Breast epithelium (tissue), 4 donors: ENCODE measurements at regions not wholly inside any gene's neighbourhood (a gene's known extent, or its start where the extent isn't known, plus 50 kb on each side); places are given as distances from the start of the nearest gene placed in this dataset.
"Not testable (repeated sequence)": the region's sequence is repeated elsewhere in the genome, so short reads cannot be mapped to it uniquely, and the experiment has no call there.

ENCODE experiments used
- DNase-seq, 2 donors: peaks; one replicate each; pipeline ENCODE4 v3.0.0-alpha.2; 2019; ENCODE audit warnings: low spot score in 2 of 2
- H3K27ac ChIP-seq, 2 donors: fragments of 200-600 bp; sonication (generic) in 1 of 2; one replicate each; pipeline ENCODE4 v1.5.1; 2016 to 2019; ENCODE audit warnings: mild to moderate bottlenecking in 1 of 2
- H3K27me3 ChIP-seq, 2 donors: fragments of 200-600 bp; sonication (generic) in 1 of 2; one replicate each; pipeline versions ENCODE4 v1.5.1 to v1.6.0; 2017 to 2019; ENCODE audit warnings: control low read depth in 1 of 2, mild to moderate bottlenecking in 1 of 2
- H3K36me3 ChIP-seq: fragments of 200-600 bp; one replicate; pipeline ENCODE4 v1.5.1; 2019
- H3K4me1 ChIP-seq, 2 donors: fragments of 200-600 bp; sonication (generic); one replicate each; pipeline ENCODE4 v1.5.1; 2016 to 2019; ENCODE audit warnings: control low read depth in 1 of 2
- H3K4me3 ChIP-seq, 3 donors: fragments of 200-600 bp; sonication (generic); 1 replicate in 2 of 3; 2 replicates in 1 of 3; pipeline ENCODE4 v1.5.1; 2016 to 2019; ENCODE audit warnings: mild to moderate bottlenecking in 3 of 3, moderate library complexity in 2 of 3
- H3K9me3 ChIP-seq, 2 donors: fragments of 200-600 bp; sonication (generic) in 1 of 2; one replicate each; pipeline ENCODE4 v1.5.1; 2016 to 2019; ENCODE audit warnings: control low read depth in 1 of 2
- CTCF ChIP-seq, 3 donors: fragments of 450-650 bp; IDR thresholded peaks; one replicate each; pipeline ENCODE4 v1.5.1; 2016 to 2017; ENCODE audit warnings: antibody characterized with exemption in 3 of 3, mild to moderate bottlenecking in 3 of 3, moderate library complexity in 3 of 3
- POLR2A ChIP-seq: fragments of 450-650 bp; IDR thresholded peaks from one replicate; pipeline ENCODE4 v1.6.1; 2016; ENCODE audit warnings: antibody characterized with exemption, mild to moderate bottlenecking, moderate library complexity
- POLR2AphosphoS5 ChIP-seq, 3 donors: sonication (generic); formaldehyde crosslinking; IDR thresholded peaks; one replicate each; pipeline ENCODE4 v1.6.1; 2017; ENCODE audit warnings: antibody characterized with exemption in 3 of 3
- intact Hi-C: fragments of 100-400 bp; cut with DNase I; formaldehyde crosslinking; loops from one replicate; pipeline ENCODE4 v1.15.1; 2023; ENCODE audit warnings: low total_unique reads

GRCh38 chr7:114345494-114345893 is 69.1 kb upstream of the FOXP2 start:
- TF ChIP-seq POLR2AphosphoS5 (IDR thresholded peaks at IDR 0.05) (no peak), CTCF (IDR thresholded peaks at IDR 0.05) (no peak), POLR2A (no peak)
- H3K4me3 ChIP-seq: no peak overlapping the region
- H3K4me1 ChIP-seq: no peaks in the 10 kb centered on the region
- DNase-seq: no peak
- H3K27me3 ChIP-seq: no peaks in the 10 kb centered on the region
- intact Hi-C loops: no loop called here
- H3K27ac ChIP-seq: no peak overlapping the region
- H3K36me3 ChIP-seq: no peaks in the 10 kb centered on the region
- no peaks in the 10 kb centered on the region for H3K9me3 ChIP-seq

- Histone ChIP-seq H3K27ac (no peak overlapping the region), H3K27me3 (no peaks in the 10 kb centered on the region), H3K36me3 (no peaks in the 10 kb centered on the region), H3K4me3 (no peak overlapping the region), H3K9me3 (no peaks in the 10 kb centered on the region), H3K4me1 (no peaks in the 10 kb centered on the region)
- intact Hi-C loops: no loop called here
- no peak for DNase-seq
- no peak for TF ChIP-seq CTCF (IDR thresholded peaks at IDR 0.05)
- TF ChIP-seq POLR2AphosphoS5 (IDR thresholded peaks at IDR 0.05): no peak
- no peak for TF ChIP-seq POLR2A
These were observed 70.5 kb upstream of the FOXP2 start for GRCh38 chr7:114343949-114344708.

- TF ChIP-seq POLR2A: no peak
- no peak for TF ChIP-seq CTCF (IDR thresholded peaks at IDR 0.05)
- TF ChIP-seq POLR2AphosphoS5 (IDR thresholded peaks at IDR 0.05): no peak
- no peaks in the 10 kb centered on the region for H3K4me1 ChIP-seq
- H3K27ac ChIP-seq: no peak overlapping the region
- no peak for DNase-seq
- intact Hi-C loops: no loop called here
- no peaks in the 10 kb centered on the region for H3K36me3 ChIP-seq
- H3K9me3 ChIP-seq: no peaks in the 10 kb centered on the region
- no peak overlapping the region for H3K4me3 ChIP-seq
- H3K27me3 ChIP-seq: no peaks in the 10 kb centered on the region
These were observed 72.0 kb upstream of the FOXP2 start for GRCh38 chr7:114342431-114343179.

- H3K4me1 ChIP-seq: no peaks in the 10 kb centered on the region
- no peak overlapping the region for H3K27ac ChIP-seq
- intact Hi-C loops: no loop called here
- H3K9me3 ChIP-seq: no peaks in the 10 kb centered on the region
- no peak overlapping the region for H3K4me3 ChIP-seq
- DNase-seq: no peak
- no peak for TF ChIP-seq POLR2AphosphoS5 (IDR thresholded peaks at IDR 0.05)
- TF ChIP-seq CTCF (IDR thresholded peaks at IDR 0.05): no peak
- TF ChIP-seq POLR2A: no peak
- H3K36me3 ChIP-seq: no peaks in the 10 kb centered on the region
- no peaks in the 10 kb centered on the region for H3K27me3 ChIP-seq
These were observed 73.0 kb upstream of the FOXP2 start for GRCh38 chr7:114341648-114342047.

GRCh38 chr7:114334989-114335388 is 79.6 kb upstream of the FOXP2 start:
- DNase-seq: no peak
- H3K9me3 ChIP-seq: no peaks in the 10 kb centered on the region
- TF ChIP-seq POLR2A: no peak
- no peak for TF ChIP-seq CTCF (IDR thresholded peaks at IDR 0.05)
- TF ChIP-seq POLR2AphosphoS5 (IDR thresholded peaks at IDR 0.05): no peak
- no peaks in the 10 kb centered on the region for H3K27me3 ChIP-seq
- no peak overlapping the region for H3K4me3 ChIP-seq
- intact Hi-C loops: no loop called here
- no peaks in the 10 kb centered on the region for H3K36me3 ChIP-seq
- H3K27ac ChIP-seq: no peak overlapping the region
- no peaks in the 10 kb centered on the region for H3K4me1 ChIP-seq

GRCh38 chr7:114329458-114329857 is 85.2 kb upstream of the FOXP2 start:
- H3K4me1 ChIP-seq, H3K9me3 ChIP-seq, DNase-seq, H3K27ac ChIP-seq, H3K27me3 ChIP-seq, H3K4me3 ChIP-seq, H3K36me3 ChIP-seq: not testable (repeated sequence)
- intact Hi-C loops: loop anchor here (5.0 kb wide), 1 partner anchor 67 kb away; no protein-coding TSS in a partner anchor
